Upper lobe of left lung (tissue), 6 donors: ENCODE measurements at regions not wholly inside any gene's neighbourhood (a gene's known extent, or its start where the extent isn't known, plus 50 kb on each side); places are given as distances from the start of the nearest gene placed in this dataset.
"Not testable (repeated sequence)": the region's sequence is repeated elsewhere in the genome, so short reads cannot be mapped to it uniquely, and the experiment has no call there.

ENCODE experiments used
- ATAC-seq, 2 donors: fragments of 200-7000 bp; cut with Tn5 transposase; one replicate each; pipeline ENCODE4 v1.9.1; 2022; ENCODE audit warnings: mild to moderate bottlenecking in 2 of 2, moderate library complexity in 2 of 2; ENCODE audit not compliant: low FRiP score in 2 of 2
- DNase-seq, 2 donors: peaks; one replicate each; pipeline ENCODE4 v3.0.0-alpha.2; 2019 to 2020
- H3K27ac ChIP-seq, 4 donors: fragments of 200-600 bp; sonication (generic); one replicate each; pipeline ENCODE4 v1.5.1; 2016 to 2019
- H3K27me3 ChIP-seq, 4 donors: fragments of 200-600 bp; sonication (generic); one replicate each; pipeline ENCODE4 v1.5.1; 2017 to 2019
- H3K36me3 ChIP-seq, 4 donors: fragments of 200-600 bp; sonication (generic); one replicate each; pipeline ENCODE4 v1.5.1; 2016 to 2019
- H3K4me1 ChIP-seq, 4 donors: fragments of 200-600 bp; sonication (generic); one replicate each; pipeline ENCODE4 v1.5.1; 2018 to 2019
- H3K4me3 ChIP-seq, 4 donors: fragments of 200-600 bp; sonication (generic); one replicate each; pipeline ENCODE4 v1.5.1; 2017 to 2019; ENCODE audit warnings: mild to moderate bottlenecking in 2 of 4, moderate library complexity in 1 of 4
- H3K9me3 ChIP-seq, 4 donors: fragments of 200-600 bp; sonication (generic); one replicate each; pipeline ENCODE4 v1.5.1; 2018 to 2019
- EP300 ChIP-seq, 4 donors: sonication (generic); formaldehyde crosslinking; IDR thresholded peaks; one replicate each; pipeline ENCODE4 v1.5.1; 2017; ENCODE audit warnings: antibody characterized with exemption in 4 of 4, control low read depth in 2 of 4
- POLR2A ChIP-seq, 4 donors: fragments of 450-650 bp; IDR thresholded peaks; one replicate each; pipeline ENCODE4 v1.5.1; 2016 to 2017; ENCODE audit warnings: antibody characterized with exemption in 4 of 4, mild to moderate bottlenecking in 2 of 4
- POLR2AphosphoS5 ChIP-seq, 2 donors: sonication (generic); formaldehyde crosslinking; IDR thresholded peaks; one replicate each; pipeline ENCODE4 v1.5.1; 2017; ENCODE audit warnings: antibody characterized with exemption in 2 of 2
- WGBS, 2 donors: methylation state at CpG; one replicate each; pipeline ENCODE4 v1.1.5; 2017 to 2018; 5-methylcytosine and 5-hydroxymethylcytosine counted together
- TF ChIP-seq, protein P1 (sequence below), 6 experiments: fragments of 450-650 bp in 4 of 6; fragments of 200-600 bp in 2 of 6; sonication (generic) in 2 of 6; IDR thresholded peaks; one replicate each; pipeline ENCODE4 v1.5.1; 2016 to 2019; ENCODE audit warnings: antibody characterized with exemption in 6 of 6
- donor health status: DM: no; HTN: no; CAD: no; lungs with moderate emphysema.
- donor health status: DM: no; HTN: yes; CAD: no; lungs with severe emphysema.

DNA sequence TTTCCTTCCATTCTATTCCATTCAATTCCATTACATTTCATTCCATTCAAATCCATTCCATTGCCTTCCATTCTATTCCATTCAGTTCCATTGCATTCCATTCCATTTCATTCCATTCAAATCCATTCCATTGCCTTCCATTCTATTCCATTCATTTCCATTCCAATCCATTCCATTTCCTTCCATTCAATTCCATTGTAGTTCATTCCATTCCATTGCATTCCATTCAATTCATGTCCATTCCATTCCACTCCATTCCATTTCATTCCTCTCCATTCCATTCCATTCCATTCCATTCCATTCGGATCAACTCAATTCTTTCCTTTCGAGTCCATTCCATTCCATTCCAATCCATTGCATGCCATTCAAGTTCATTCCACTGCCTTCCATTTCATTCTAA is 1128.3 kb downstream of the RPIA start:
- peaks cover 14 to 60% (median 34%) of the 10 kb centered on the region in 4 donors for H3K9me3 ChIP-seq
- no peaks in the 10 kb centered on the region for H3K36me3 ChIP-seq
- H3K27ac ChIP-seq = no peak overlapping the region
- WGBS, 2 donors = 85 to 93% methylated on average over 2 of the region's 2 CpGs
- TF ChIP-seq, protein P1, sequence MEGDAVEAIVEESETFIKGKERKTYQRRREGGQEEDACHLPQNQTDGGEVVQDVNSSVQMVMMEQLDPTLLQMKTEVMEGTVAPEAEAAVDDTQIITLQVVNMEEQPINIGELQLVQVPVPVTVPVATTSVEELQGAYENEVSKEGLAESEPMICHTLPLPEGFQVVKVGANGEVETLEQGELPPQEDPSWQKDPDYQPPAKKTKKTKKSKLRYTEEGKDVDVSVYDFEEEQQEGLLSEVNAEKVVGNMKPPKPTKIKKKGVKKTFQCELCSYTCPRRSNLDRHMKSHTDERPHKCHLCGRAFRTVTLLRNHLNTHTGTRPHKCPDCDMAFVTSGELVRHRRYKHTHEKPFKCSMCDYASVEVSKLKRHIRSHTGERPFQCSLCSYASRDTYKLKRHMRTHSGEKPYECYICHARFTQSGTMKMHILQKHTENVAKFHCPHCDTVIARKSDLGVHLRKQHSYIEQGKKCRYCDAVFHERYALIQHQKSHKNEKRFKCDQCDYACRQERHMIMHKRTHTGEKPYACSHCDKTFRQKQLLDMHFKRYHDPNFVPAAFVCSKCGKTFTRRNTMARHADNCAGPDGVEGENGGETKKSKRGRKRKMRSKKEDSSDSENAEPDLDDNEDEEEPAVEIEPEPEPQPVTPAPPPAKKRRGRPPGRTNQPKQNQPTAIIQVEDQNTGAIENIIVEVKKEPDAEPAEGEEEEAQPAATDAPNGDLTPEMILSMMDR (IDR thresholded peaks at IDR 0.05) = no peak
- TF ChIP-seq POLR2AphosphoS5 (IDR thresholded peaks at IDR 0.05) = no peak
- TF ChIP-seq EP300 (IDR thresholded peaks at IDR 0.05) = no peak
- no peak overlapping the region for H3K4me3 ChIP-seq
- H3K27me3 ChIP-seq = no peaks in the 10 kb centered on the region
- ATAC-seq = no peak
- no peaks in the 10 kb centered on the region for H3K4me1 ChIP-seq
- DNase-seq = no peak

DNA sequence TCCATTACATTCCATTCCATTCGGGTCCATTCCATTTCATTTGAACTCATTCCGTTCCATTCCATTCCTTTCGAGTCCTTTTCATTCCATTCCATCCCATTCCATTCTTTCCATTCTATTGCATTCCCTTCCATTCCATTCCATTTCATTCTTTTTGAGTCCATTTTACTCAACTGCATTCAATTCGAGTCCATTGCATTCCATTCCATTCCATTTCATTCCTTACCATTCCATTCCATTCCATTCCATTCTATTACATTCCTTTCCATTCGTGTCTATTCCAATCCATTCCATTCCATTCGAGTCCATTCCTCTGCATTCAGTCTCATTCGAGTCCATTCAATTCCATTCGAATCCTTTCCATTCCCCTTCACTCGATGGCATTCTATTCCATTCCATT is 1128.8 kb downstream of the RPIA start:
- Histone ChIP-seq H3K4me3 (no peak overlapping the region), H3K36me3 (no peaks in the 10 kb centered on the region), H3K4me1 (no peaks in the 10 kb centered on the region), H3K27me3 (no peaks in the 10 kb centered on the region), H3K27ac (no peak overlapping the region), H3K9me3 (peaks cover 14 to 55% (median 34%) of the 10 kb centered on the region in 4 donors)
- no peak for ATAC-seq
- WGBS, 2 donors = 70 to 73% methylated on average over 9 of the region's 9 CpGs
- no peak for TF ChIP-seq POLR2AphosphoS5 (IDR thresholded peaks at IDR 0.05)
- TF ChIP-seq, protein P1 (IDR thresholded peaks at IDR 0.05) = no peak
- no peak for TF ChIP-seq EP300 (IDR thresholded peaks at IDR 0.05)
- no peak for TF ChIP-seq POLR2A (IDR thresholded peaks at IDR 0.05)
- DNase-seq = no peak

DNA sequence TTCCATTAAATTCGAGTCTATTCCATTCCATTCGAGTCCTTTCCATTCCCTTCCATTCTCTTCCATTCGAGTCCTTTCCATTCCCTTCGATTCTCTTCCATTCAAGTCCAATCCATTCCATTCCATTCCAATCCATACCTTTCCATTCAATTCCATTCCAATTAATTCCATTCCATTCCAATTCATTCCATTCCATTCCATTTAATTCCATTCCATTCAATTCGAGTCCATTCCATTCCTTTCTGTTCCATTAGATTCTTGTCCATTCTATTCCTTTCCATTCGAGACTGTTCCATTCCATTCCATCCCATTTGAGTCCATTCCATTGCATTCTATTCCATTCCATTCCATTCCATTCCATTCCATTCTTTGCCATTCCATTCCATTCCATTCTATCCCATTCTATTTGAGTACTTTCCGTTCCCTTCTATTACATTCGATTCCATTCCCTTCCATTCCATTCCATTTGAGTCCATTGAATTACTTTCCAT is 1130.0 kb downstream of the RPIA start:
- no peak for ATAC-seq
- TF ChIP-seq EP300 (IDR thresholded peaks at IDR 0.05) (no peak), POLR2AphosphoS5 (IDR thresholded peaks at IDR 0.05) (no peak), POLR2A (IDR thresholded peaks at IDR 0.05) (no peak)
- TF ChIP-seq, protein P1 (IDR thresholded peaks at IDR 0.05) = no peak
- 67 to 73% methylated on average over 8 of the region's 8 CpGs for WGBS, 2 donors
- Histone ChIP-seq H3K4me3 (no peak overlapping the region), H3K36me3 (no peaks in the 10 kb centered on the region), H3K27me3 (no peaks in the 10 kb centered on the region), H3K9me3 (peaks cover 17 to 43% (median 34%) of the 10 kb centered on the region in 4 donors), H3K4me1 (no peaks in the 10 kb centered on the region), H3K27ac (no peak overlapping the region)
- no peak for DNase-seq

DNA sequence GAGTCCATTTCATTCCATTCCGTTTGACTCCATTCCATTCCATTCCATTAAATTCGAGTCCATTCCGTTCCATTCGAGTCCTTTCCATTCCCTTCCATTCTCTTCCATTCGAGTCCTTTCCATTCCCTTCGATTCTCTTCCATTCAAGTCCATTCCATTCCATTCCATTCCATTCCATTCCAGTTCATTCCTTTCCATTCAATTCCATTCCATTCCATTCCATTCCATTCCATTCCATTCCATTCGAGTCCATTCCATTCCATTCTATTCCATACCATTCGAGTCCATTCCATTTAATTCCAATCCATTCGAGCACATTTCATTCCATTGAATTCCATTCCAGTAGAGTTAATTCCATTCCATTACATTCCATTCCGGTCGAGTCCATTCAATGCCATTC is 1130.9 kb downstream of the RPIA start:
- not testable (repeated sequence) for H3K4me3 ChIP-seq, H3K27ac ChIP-seq, H3K27me3 ChIP-seq, H3K36me3 ChIP-seq, DNase-seq, H3K4me1 ChIP-seq
- peaks cover 18 to 38% (median 36%) of the 10 kb centered on the region in 4 donors for H3K9me3 ChIP-seq
- WGBS, 2 donors = 75 to 79% methylated on average over 11 of the region's 11 CpGs
- ATAC-seq = peak in 1 of 2 donors; percentile 52

DNA sequence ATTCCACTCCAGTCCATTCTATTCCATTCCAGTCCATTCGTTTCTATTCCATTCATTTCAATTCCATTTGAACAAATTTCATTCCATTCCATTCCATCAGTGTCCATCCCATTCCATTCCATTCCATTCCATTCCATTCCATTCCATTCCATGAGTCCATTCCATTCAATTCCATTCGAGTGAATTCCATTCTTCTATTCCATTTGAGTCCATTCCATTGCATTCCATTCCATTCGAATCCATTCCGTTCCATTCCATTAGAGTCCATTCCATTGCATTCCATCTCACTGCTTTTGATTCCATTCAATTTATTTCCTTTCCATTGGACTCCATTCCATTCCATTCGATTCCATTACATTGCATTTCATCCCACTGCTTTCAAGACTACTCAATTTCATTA is 1132.1 kb downstream of the RPIA start:
- no peak overlapping the region for H3K27ac ChIP-seq
- WGBS, 2 donors = 65 to 67% methylated on average over 5 of the region's 5 CpGs
- no peaks in the 10 kb centered on the region for H3K4me1 ChIP-seq
- no peak for DNase-seq
- H3K9me3 ChIP-seq = peaks cover 16 to 33% (median 25%) of the 10 kb centered on the region in 4 donors
- TF ChIP-seq POLR2A (IDR thresholded peaks at IDR 0.05) = no peak
- no peak overlapping the region for H3K4me3 ChIP-seq
- ATAC-seq = no peak
- no peaks in the 10 kb centered on the region for H3K27me3 ChIP-seq
- no peaks in the 10 kb centered on the region for H3K36me3 ChIP-seq

DNA sequence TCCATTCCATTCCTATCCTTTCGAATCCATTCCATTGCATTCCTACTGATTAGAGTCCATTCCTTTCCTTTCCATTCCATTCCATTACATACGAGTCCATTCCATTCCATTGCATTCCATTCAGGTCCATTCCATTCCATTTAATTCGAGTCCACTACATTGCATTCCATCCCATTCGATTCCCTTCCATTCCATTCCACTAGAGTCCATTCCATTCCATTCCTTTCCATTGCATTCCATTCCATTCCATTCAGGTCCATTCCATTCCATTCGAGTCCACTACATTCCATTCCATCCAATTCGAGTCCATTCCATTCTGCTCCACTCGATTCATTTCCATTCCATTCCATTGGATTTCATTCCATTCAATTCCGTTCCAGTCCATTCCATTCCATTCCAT is 1133.6 kb downstream of the RPIA start:
- Histone ChIP-seq H3K27ac (no peak overlapping the region), H3K9me3 (peaks cover 9 to 28% (median 13%) of the 10 kb centered on the region in 4 donors), H3K4me1 (no peaks in the 10 kb centered on the region), H3K27me3 (no peaks in the 10 kb centered on the region), H3K36me3 (no peaks in the 10 kb centered on the region), H3K4me3 (no peak overlapping the region)
- TF ChIP-seq EP300 (IDR thresholded peaks at IDR 0.05) = no peak
- no peak for TF ChIP-seq POLR2AphosphoS5 (IDR thresholded peaks at IDR 0.05)
- no peak for TF ChIP-seq POLR2A (IDR thresholded peaks at IDR 0.05)
- TF ChIP-seq, protein P1 (IDR thresholded peaks at IDR 0.05) = no peak
- WGBS, 2 donors = 78 to 83% methylated on average over 8 of the region's 8 CpGs
- DNase-seq (no peak), ATAC-seq (no peak)

DNA sequence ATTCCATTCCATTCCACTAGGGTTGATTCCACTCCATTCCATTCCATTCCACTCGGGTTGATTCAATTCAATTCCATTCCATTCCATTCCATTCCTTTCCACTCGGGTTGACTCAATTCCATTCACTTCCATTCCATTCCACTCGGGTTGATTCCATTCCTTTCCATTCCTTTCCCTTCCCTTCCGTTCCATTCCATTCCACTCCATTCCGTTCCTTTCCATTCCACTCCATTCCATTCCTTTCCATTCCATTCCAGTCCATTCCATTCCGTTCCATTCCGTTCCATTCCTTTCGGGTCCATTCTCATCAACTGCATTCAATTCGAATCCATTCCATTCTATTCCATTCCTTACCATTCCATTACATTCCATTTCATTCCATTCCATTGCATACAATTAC is 1135.3 kb downstream of the RPIA start:
- H3K9me3 ChIP-seq = peaks cover 0 to 34% (median 17%) of the 10 kb centered on the region in 4 donors
- H3K27ac ChIP-seq, H3K27me3 ChIP-seq, H3K4me1 ChIP-seq, H3K4me3 ChIP-seq, DNase-seq, ATAC-seq, H3K36me3 ChIP-seq: not testable (repeated sequence)
- 71 to 76% methylated on average over 9 of the region's 9 CpGs for WGBS, 2 donors

DNA sequence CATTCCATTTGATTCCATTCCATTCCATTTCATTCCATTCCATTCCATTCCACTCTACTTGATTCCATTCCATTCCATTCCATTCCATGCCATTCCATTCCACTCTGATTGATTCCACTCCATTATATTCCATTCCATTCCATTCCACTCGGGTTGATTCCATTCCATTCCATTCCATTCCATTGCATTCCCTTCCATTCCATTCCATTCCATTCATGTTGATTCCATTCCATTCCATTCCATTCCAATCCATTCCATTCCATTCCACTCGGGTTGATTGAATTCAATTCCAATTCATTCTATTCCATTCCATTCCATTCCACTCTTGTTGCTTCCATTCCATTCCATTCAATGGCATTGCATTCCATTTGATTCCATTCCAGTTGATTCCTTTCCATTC is 1136.4 kb downstream of the RPIA start:
- H3K4me3 ChIP-seq, DNase-seq, H3K4me1 ChIP-seq, H3K27ac ChIP-seq, H3K27me3 ChIP-seq, H3K36me3 ChIP-seq: not testable (repeated sequence)
- peaks cover 0 to 29% (median 19%) of the 10 kb centered on the region in 4 donors for H3K9me3 ChIP-seq
- WGBS, 2 donors = 56 to 59% methylated on average over 2 of the region's 2 CpGs
- peak; percentile 32 to 54 for ATAC-seq

DNA sequence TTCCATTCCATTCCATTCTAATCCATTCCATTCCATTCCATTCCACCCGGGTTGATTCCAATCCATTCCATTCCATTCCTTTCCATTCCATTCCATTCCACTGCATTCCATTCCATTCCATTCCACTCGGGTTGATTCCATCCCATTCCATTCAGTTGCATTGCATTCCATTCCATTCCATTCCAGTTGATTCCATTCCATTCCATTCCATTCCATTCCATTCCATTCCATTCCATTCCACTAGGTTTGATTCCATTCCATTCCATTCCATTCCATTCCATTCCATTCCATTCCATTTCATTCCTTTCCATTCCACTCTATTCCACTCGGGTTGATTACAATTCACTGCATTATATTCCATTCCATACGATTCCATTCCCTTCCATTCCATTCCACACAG is 1136.9 kb downstream of the RPIA start:
- peaks cover 0 to 30% (median 21%) of the 10 kb centered on the region in 4 donors for H3K9me3 ChIP-seq
- not testable (repeated sequence) for H3K4me1 ChIP-seq, H3K4me3 ChIP-seq, H3K27me3 ChIP-seq, H3K36me3 ChIP-seq, ATAC-seq, H3K27ac ChIP-seq, DNase-seq
- WGBS, 2 donors = 63 to 78% methylated on average over 4 of the region's 4 CpGs
